OCI-LY3 (cell line): ENCODE measurements at regions not wholly inside any gene's neighbourhood (a gene's known extent, or its start where the extent isn't known, plus 50 kb on each side); places are given as distances from the start of the nearest gene placed in this dataset.

Experiments used
- H2AFZ ChIP-seq: fragments of 200-600, 300-600 bp; shearing (Covaris generic); 2 replicates; pipeline ENCODE4 v1.6.0; 2014; ENCODE audit warnings: antibody characterized with exemption, low read depth, low read length
- H3K27ac ChIP-seq: fragments of 200-600, 300-600 bp; sonication (generic); 2 replicates; pipeline ENCODE4 v1.5.1; 2014; ENCODE audit warnings: mild to moderate bottlenecking, low read length, moderate library complexity, mixed read lengths
- H3K27me3 ChIP-seq: fragments of 200-600, 300-600 bp; sonication (generic); 2 replicates; pipeline ENCODE4 v1.6.1; 2014; ENCODE audit warnings: low read depth, low read length, mixed read lengths
- H3K36me3 ChIP-seq: fragments of 200-600, 300-600 bp; sonication (generic); replicated peaks from 2 replicates; pipeline ENCODE3; 2014; ENCODE audit warnings: low read depth, low read length, mixed read lengths
- H3K4me1 ChIP-seq: fragments of 300-600, 200-600 bp; sonication (generic); 2 replicates; pipeline ENCODE4 v1.6.1; 2014; ENCODE audit warnings: low read length, mixed read lengths
- H3K4me2 ChIP-seq: fragments of 200-600, 300-600 bp; sonication (generic); 2 replicates; pipeline ENCODE4 v1.6.1; 2014; ENCODE audit warnings: low read length, mixed read lengths
- H3K4me3 ChIP-seq: fragments of 300-600, 200-600 bp; sonication (generic); 2 replicates; pipeline ENCODE4 v1.5.1; 2014; ENCODE audit warnings: antibody characterized with exemption, mild to moderate bottlenecking, low read length, moderate library complexity
- H3K79me2 ChIP-seq: fragments of 300-600, 200-600 bp; shearing (Covaris generic); 2 replicates; pipeline ENCODE4 v1.6.1; 2014; ENCODE audit warnings: mild to moderate bottlenecking, low read length, mixed read lengths
- H3K9ac ChIP-seq: fragments of 300-600, 200-600 bp; shearing (Covaris generic); 2 replicates; pipeline ENCODE4 v1.6.0; 2014; ENCODE audit warnings: mild to moderate bottlenecking, low read length, moderate library complexity
- H3K9me3 ChIP-seq: fragments of 200-600, 300-600 bp; shearing (Covaris generic); 2 replicates; pipeline ENCODE4 v1.6.1; 2014; ENCODE audit warnings: low read length, mixed read lengths; ENCODE audit not compliant: insufficient read depth
- H4K20me1 ChIP-seq: fragments of 200-600, 300-600 bp; sonication (generic); 2 replicates; pipeline ENCODE4 v1.6.1; 2016; ENCODE audit warnings: low read length, mixed read lengths; ENCODE audit not compliant: insufficient read depth
- CTCF ChIP-seq: fragments of 200-600, 300-600 bp; sonication (generic); IDR thresholded peaks from 2 replicates; pipeline ENCODE4 v1.5.1; 2014; ENCODE audit warnings: antibody characterized with exemption, low read length, low read depth
- EZH2phosphoT487 ChIP-seq: fragments of 200-600 bp; shearing (Covaris generic); IDR thresholded peaks from 2 replicates; pipeline ENCODE4 v1.6.1; 2018; ENCODE audit warnings: antibody characterized with exemption, mixed run types, low read depth

- no peaks in the 10 kb centered on the region for H4K20me1 ChIP-seq
- no peak overlapping the region for H2AFZ ChIP-seq
- H3K4me2 ChIP-seq, result no peak overlapping the region
- H3K36me3 ChIP-seq, result no peaks in the 10 kb centered on the region
- no peaks in the 10 kb centered on the region for H3K79me2 ChIP-seq
- no peaks in the 10 kb centered on the region for H3K9me3 ChIP-seq
- no peak overlapping the region for H3K9ac ChIP-seq
- no peaks in the 10 kb centered on the region for H3K27me3 ChIP-seq
- no peak for TF ChIP-seq CTCF
- TF ChIP-seq EZH2phosphoT487, result no peak
- H3K4me1 ChIP-seq, result no peaks in the 10 kb centered on the region
- no peak overlapping the region for H3K4me3 ChIP-seq
- no peak overlapping the region for H3K27ac ChIP-seq
Measured at GRCh38 chr1:80973101-80973500, 827.6 kb upstream of the ADGRL2 start.

- H3K9me3 ChIP-seq, result no peaks in the 10 kb centered on the region
- TF ChIP-seq EZH2phosphoT487 (no peak), CTCF (no peak)
Measured at GRCh38 chr1:80966266-80966665, 834.5 kb upstream of the ADGRL2 start.

GRCh38 chr1:80962564-80962963, 838.2 kb upstream of the ADGRL2 start:
- Histone ChIP-seq H3K79me2 (no peaks in the 10 kb centered on the region), H3K4me1 (no peaks in the 10 kb centered on the region), H3K27ac (no peak overlapping the region), H2AFZ (no peak overlapping the region), H3K36me3 (no peaks in the 10 kb centered on the region), H3K9ac (no peak overlapping the region), H3K9me3 (no peaks in the 10 kb centered on the region), H3K4me2 (no peak overlapping the region), H3K27me3 (no peaks in the 10 kb centered on the region), H4K20me1 (no peaks in the 10 kb centered on the region), H3K4me3 (no peak overlapping the region)
- TF ChIP-seq CTCF, result no peak
- TF ChIP-seq EZH2phosphoT487, result no peak

More at GRCh38 chr1:80966266-80966665, 834.5 kb upstream of the ADGRL2 start:
- H3K27me3 ChIP-seq, result no peaks in the 10 kb centered on the region
- H3K4me2 ChIP-seq, result no peak overlapping the region
- H3K4me3 ChIP-seq, result no peak overlapping the region
- no peaks in the 10 kb centered on the region for H3K79me2 ChIP-seq
- no peaks in the 10 kb centered on the region for H4K20me1 ChIP-seq
- no peak overlapping the region for H3K27ac ChIP-seq
- H2AFZ ChIP-seq, result no peak overlapping the region
- no peaks in the 10 kb centered on the region for H3K4me1 ChIP-seq
- H3K9ac ChIP-seq, result no peak overlapping the region
- no peaks in the 10 kb centered on the region for H3K36me3 ChIP-seq

GRCh38 chr1:80961464-80962190, 839.1 kb upstream of the ADGRL2 start:
- Histone ChIP-seq H4K20me1 (no peaks in the 10 kb centered on the region), H3K4me3 (no peak overlapping the region), H2AFZ (no peak overlapping the region), H3K4me2 (no peak overlapping the region), H3K27ac (no peak overlapping the region), H3K9ac (no peak overlapping the region), H3K9me3 (no peaks in the 10 kb centered on the region), H3K36me3 (no peaks in the 10 kb centered on the region), H3K79me2 (no peaks in the 10 kb centered on the region), H3K4me1 (no peaks in the 10 kb centered on the region), H3K27me3 (no peaks in the 10 kb centered on the region)
- TF ChIP-seq CTCF (no peak), EZH2phosphoT487 (no peak)
